ENCODE measurements at regions not wholly inside any gene's neighbourhood (a gene's known extent, or its start where the extent isn't known, plus 50 kb on each side); places are given as distances from the start of the nearest gene placed in this dataset.
"Not testable (repeated sequence)": the region's sequence is repeated elsewhere in the genome, so short reads cannot be mapped to it uniquely, and the experiment has no call there.

- no peak for DNase-seq (ENCODE audit: low spot score)
These were observed 433.7 kb upstream of the B3GAT1 start for GRCh38 chr11:134845474-134846327.

GRCh38 chr11:134844838-134845237, 432.8 kb upstream of the B3GAT1 start:
- no peak for DNase-seq (ENCODE audit: low spot score)

DNA sequence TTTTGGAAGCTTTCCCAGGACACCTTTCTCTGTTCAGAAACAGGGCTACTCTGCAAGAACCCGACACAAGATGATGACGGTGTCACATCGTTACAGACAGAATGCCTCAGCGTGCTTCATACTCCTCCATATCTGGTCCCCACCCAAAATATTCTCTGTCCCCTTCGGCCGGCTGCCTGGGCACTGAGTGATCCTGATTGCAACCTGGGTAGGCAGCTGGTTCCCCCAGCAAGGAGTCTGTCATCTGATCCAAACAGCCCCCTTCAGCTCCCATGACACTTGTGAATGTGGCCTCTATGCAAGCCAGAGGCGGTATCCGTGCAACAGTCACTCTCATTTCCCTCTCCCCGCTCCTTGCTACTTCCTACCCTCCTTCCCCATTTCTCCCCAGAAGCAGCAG, 431.7 kb upstream of the B3GAT1 start:
- no peak for DNase-seq (ENCODE audit: low spot score)

DNA sequence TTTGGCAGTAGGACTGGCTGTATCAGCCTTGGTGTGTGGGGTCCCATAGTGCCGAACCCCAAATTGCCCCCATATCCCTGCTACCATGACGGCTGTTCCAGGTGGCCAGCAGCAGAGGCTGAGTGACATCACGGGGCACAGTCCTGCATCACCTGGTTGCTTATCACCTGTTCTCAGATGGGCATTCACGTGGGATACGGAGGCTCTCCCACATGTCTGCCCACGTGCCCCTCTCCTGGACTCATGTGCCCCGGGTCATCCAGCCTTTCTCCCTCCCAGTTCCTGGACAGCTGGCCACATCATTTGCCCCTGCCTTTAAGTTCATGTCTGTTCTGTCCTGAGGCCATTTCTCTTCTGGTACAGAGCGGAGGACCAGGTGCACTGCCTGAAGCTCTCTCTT, 431.0 kb upstream of the B3GAT1 start:
- DNase-seq (ENCODE audit: low spot score), result no peak

- no peak for DNase-seq (ENCODE audit: low spot score)
These were observed 429.9 kb upstream of the B3GAT1 start for GRCh38 chr11:134841972-134842371.

- DNase-seq (ENCODE audit: low spot score), result no peak
These were observed 429.4 kb upstream of the B3GAT1 start for GRCh38 chr11:134841411-134841810.

- DNase-seq (ENCODE audit: low spot score), result no peak
These were observed 428.9 kb upstream of the B3GAT1 start for GRCh38 chr11:134840945-134841344.

- DNase-seq (ENCODE audit: low spot score), result not testable (repeated sequence)
These were observed 428.1 kb upstream of the B3GAT1 start for GRCh38 chr11:134840165-134840564.

DNA sequence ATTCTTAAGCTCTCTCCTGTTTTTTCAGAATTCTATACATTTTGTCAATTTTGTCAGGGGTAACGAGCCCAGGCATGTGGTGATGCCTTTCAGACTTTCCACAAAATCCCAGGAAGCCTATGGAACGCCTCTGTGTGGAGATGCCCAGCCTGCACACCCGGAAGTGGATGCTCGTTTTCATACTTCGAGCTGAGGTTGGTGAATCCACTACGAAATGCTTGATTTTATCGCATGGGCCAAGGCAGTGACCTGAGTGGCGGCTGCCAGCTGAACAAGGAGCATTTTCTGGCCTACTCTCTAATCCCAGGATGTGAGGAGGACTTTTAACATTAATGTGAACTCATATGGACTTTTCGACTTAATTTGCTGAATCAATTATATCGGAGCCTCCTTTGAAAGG, 426.7 kb upstream of the B3GAT1 start:
- DNase-seq (ENCODE audit: low spot score), result no peak

DNA sequence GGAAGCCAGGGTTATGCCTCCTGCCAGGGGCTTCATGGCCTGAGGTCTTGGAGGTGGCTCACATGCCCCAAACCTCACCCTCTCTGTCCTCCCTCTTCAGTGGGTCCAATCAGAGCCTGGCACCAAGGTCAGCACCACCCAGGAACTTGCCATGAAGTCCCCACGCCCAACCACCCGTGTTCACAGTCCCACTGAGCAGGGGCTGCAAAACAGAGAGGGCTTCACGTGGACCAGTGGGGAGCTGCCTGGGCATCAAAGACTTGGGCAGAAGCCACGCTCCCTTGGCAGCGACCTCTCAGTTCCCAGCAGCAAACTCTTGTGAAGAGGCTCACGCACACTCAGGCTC, 425.8 kb upstream of the B3GAT1 start:
- DNase-seq (ENCODE audit: low spot score), result no peak

DNA sequence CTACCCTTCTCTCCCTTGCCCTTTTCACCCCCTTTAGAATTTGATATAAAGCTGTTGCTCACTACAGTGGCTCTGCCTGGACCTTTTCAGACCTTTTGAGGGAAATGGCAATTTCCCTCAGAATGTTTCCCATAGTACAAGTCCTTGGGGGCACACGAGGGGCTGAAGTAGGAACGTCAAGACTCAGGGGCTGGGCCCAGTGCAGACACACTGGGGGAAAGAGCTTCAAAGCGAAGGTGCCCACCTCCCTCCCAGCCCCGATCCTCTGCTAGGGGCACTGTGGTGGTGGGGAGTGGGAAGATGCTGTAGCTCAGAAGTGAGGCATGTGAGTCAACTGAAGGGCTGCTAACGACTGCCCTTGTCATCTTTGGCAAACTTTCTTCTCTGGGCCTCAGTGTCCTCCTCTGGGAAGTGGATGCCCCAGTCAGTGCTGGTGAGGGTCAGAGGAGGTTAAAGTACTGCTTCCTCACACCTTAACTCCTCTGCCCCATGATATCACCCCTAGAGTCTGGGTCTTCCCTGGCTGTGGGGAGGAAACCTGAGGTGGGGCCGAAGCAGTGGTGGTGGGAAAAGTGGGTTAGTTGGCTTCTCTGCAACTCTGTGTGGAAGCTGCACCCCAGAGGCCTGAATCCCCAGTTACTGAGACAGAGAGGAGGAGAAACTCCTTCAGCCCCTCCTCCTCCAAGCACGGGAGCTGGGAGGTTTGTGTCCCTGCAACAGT, 425.3 kb upstream of the B3GAT1 start:
- DNase-seq (ENCODE audit: low spot score), result no peak

DNA sequence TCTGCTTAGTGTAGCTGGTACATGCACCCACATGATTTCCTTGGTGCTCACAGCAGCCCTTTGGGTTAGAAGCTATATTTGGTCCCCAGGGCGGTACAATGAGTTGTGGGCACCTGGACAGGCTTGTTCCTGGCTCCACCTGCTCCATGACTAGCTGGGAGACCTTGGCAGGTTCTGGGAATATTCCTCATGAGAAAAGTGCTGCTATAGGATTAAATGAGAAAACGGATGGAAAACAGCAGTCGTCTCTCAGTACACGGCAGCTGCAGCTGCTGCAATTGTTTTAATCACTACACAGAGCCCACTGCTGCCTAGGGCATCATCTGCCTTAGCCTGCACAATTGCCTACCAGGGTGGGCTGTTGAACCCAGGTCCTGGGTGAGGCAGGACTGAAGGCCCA, 424.5 kb upstream of the B3GAT1 start:
- no peak for DNase-seq (ENCODE audit: low spot score)

DNA sequence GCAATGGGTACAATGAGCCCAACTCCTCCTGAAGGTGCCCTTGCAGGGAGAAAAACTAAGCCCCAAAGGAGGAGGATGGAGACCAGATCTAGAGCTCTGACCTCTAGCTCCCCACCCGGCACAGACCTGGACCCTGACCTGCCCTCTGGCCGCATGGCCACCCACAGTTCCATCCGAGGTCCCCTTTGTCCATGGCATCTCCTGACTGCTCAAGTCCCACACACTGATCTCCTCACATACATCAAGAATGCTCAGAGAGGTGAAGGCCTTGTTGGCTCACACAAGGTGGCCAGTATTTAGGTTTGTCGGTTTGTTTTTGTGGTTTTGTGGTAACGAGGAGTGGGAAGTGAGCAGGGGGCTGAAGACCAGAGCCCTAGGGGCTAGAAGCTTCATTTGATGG, 423.5 kb upstream of the B3GAT1 start:
- no peak for DNase-seq (ENCODE audit: low spot score)

- no peak for DNase-seq (ENCODE audit: low spot score)
These were observed 418.3 kb upstream of the B3GAT1 start for GRCh38 chr11:134830312-134830711.

- no peak for DNase-seq (ENCODE audit: low spot score)
These were observed 411.9 kb upstream of the B3GAT1 start for GRCh38 chr11:134823970-134824369.

DNA sequence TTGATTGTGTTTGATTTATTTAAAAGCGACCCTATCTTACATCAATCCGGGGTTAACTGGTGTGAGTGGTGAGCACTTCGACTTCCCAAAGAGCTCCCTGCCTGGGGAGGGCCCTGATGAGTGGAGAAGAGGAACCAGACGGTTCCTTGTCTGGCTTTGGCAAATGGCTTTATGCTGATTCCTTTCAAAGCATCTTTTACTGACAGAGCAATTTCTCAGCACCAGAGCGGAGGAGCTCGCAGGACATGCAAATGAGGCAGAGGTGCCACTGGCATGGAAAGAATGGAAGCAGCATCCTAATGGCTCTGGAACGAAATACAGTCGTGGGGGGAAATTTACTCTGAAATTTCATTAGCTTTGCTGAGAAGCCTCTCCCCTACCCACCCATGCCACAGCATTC, 410.9 kb upstream of the B3GAT1 start:
- no peak for DNase-seq (ENCODE audit: low spot score)

- DNase-seq (ENCODE audit: low spot score), result no peak
These were observed 409.4 kb upstream of the B3GAT1 start for GRCh38 chr11:134821422-134821821.

DNA sequence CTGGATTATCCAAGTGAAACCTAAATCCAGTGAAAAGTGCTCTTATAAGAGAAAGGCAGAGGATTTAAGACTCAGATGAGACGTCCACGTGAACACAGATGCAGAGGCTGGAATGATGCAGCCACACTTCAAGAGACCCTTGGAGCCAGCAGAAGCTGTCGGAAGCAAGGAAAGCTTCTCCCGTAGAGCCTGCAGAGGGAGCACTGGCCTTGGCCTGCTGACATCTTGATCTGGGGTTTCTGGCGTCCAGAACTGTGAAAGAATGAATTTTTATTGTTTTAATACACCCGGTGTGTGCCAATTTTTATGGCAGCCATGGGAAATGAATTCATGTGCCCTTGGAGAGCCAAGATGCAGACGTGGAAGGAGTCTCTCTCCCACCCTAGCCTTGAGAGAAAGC, 407.0 kb upstream of the B3GAT1 start:
- DNase-seq (ENCODE audit: low spot score), result no peak

GRCh38 chr11:134818516-134818915, 406.5 kb upstream of the B3GAT1 start:
- no peak for DNase-seq (ENCODE audit: low spot score)

- no peak for DNase-seq (ENCODE audit: low spot score)
These were observed 403.4 kb upstream of the B3GAT1 start for GRCh38 chr11:134815404-134815803.

DNA sequence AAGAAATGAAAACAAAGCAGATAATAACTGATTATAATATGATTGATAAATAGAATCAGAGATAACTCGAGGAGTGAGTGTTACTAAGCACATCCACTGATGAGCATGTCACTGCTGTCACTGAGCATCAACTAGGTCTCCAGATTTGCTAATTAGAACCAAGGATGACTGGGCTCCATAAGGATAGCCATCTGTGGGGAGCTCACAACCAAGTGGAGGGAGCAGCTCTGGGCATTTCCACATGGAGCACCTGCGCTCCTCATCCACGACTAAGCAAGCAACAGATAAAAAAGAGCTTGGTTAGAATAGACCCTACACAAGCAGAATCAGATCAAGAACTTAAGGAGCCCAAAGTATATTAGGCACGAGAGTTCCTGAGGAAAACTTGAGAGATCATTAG, 396.0 kb upstream of the B3GAT1 start:
- no peak for DNase-seq (ENCODE audit: low spot score)

DNA sequence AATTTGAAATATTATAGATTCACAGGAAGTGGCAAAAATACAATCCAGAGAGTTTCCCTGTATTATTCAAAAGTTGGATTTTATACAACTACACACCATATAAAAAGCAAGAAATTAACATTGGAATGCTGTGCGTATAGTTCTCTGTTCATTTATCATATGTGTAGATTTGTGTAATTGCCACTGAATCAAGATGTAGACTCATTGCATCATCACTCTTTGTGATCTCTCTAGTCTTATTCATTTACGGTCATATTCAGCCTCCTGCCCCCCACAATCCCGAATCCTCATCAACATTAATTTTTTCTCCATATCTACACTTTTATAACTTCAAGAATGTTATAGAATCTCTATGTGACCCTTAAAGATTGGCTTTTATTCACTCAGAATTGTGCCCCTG, 390.6 kb upstream of the B3GAT1 start:
- DNase-seq (ENCODE audit: low spot score), result no peak

- no peak for DNase-seq (ENCODE audit: low spot score)
These were observed 390.1 kb upstream of the B3GAT1 start for GRCh38 chr11:134802116-134802515.

DNA sequence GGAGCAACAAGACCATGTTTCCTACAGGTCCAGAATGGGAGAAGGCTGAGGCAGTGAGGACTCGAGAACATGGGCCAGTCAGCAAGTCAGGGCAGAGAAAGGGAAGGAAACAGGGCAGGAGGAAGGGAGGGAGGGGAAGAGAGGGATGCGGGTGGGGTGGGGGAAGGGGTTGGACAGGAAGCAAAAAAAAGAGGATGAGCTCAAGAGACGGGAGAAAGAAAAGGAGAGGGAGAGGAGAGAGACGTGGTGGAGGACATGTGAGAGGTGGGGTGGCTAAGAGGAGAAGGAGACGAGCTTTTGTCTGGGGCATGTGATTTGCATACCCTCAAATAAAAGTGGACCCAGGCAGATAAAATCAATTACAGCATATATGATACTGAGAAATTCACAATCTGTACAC, 389.5 kb upstream of the B3GAT1 start:
- DNase-seq (ENCODE audit: low spot score), result no peak
